NCI-H1048 (cell line): ENCODE measurements at regions not wholly inside any gene's neighbourhood (a gene's known extent, or its start where the extent isn't known, plus 50 kb on each side); places are given as distances from the start of the nearest gene placed in this dataset.

Experiments used
- DNase-seq: peaks from one replicate; lab custom pipeline; 2025; lab: John Stamatoyannopoulos, UW

DNA sequence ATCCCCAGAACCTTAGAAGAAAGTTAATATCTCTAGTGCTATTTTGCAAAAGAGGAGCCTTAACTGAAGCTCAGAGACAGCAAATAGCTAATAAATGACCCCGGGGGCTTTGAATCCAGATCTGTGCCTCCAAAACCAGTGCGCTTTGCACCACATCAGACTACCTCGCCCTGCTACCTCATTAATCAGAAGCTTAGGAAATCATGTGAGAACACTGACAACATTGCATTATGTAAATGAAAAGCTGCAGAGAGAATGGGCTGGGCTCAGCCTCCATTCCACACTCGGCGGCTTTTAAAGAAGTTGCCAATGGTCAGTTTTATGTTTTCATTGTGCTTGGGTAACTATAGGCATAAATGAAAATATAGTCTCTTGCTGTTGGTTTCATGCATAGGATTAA lies 54.0 kb upstream of the STMND1 start:
- no peak for DNase-seq

DNA sequence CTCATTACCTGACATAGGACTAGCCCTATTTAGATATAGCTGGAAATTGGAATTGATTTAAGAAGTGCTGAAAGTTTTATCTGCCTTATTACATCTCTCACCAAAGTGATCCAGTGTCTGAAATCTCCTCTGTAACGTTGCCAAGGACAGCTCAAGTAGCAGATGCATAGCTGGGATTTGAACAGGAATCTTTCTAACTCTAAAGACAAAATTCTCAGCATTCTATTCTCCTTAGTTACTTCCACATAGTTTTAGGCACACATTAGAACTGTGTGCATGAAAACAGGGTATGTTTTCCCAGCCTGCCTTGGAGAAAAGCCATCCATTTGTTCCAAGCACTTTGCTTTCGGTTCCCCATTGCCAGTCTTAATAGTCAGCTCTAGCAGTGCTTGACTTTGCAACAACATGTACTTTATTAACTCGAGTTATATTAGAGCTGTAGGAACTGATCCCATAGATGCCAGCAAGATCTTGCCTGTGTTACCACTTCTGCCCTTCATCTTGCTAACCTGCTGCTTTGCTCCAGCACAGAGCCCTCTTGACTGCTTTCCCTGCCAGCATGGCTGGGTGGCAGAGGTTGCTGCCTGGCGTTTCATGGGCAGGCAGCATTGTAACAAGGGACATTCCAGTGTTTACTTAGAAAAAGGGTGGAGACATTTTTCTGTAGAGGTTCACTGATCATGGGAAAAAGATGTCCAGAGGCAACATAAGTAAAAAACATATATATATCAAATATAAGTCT lies 56.1 kb upstream of the STMND1 start:
- no peak for DNase-seq

- no peak for DNase-seq
Measured at GRCh38 chr6:17043148-17043522, 58.7 kb upstream of the STMND1 start.

- DNase-seq = no peak
Measured at GRCh38 chr6:17042422-17043147, 59.3 kb upstream of the STMND1 start.

DNA sequence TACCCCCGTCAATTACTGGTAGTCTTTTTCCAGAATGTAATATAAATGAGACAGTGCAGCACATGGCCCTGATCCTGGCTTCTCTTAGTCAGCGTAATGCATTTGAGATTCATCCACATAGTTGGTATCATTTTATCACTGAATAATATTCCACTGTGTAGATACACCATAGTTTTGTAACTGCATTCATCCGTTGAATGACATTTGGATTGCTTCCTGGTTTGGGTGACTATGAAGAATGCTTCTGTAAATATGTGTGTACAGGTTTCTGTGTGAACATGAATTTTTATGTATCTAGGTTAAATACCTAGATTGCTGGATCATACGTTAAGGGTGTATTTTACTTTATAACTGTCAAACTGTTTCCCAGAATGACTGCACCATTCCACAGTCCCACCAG lies 62.6 kb upstream of the STMND1 start:
- DNase-seq = no peak

GRCh38 chr6:17038316-17038715 lies 63.5 kb upstream of the STMND1 start:
- DNase-seq = no peak

DNA sequence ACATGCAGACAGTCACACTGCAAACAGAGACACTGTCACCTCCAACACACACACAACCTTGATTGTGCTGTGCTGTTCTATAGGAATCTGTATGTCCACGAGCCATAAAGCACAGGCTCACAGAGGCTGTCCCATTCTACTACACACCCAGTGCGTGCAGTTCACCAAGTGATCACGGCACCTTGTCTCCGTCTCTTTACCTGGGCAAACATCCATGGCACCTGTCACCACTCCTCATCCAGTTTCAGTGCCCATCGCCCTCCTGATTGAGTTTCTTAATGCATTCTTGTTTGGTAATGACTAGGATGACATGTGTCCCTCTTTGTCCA lies 65.8 kb upstream of the STMND1 start:
- no peak for DNase-seq

- DNase-seq = no peak
Measured at GRCh38 chr6:17035257-17036064, 66.4 kb upstream of the STMND1 start.

DNA sequence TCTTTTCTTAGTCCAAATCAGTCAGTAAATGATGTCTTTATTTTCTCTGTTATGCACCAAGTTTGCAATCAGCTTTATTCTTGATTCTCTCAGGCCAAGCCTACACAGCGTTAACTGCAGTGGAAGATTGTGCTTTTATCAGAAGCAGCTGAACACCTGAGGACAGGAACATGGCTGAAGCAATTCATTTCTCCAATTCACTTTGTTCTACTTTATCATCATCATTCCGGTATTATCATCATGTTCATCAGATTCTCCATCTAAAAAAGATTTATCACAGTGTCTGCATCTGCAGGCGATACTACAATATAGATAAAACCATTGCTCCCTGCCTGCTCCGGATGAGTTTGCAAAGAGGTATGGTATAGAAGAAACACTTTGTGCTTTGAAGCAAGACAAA lies 68.1 kb upstream of the STMND1 start:
- no peak for DNase-seq

DNA sequence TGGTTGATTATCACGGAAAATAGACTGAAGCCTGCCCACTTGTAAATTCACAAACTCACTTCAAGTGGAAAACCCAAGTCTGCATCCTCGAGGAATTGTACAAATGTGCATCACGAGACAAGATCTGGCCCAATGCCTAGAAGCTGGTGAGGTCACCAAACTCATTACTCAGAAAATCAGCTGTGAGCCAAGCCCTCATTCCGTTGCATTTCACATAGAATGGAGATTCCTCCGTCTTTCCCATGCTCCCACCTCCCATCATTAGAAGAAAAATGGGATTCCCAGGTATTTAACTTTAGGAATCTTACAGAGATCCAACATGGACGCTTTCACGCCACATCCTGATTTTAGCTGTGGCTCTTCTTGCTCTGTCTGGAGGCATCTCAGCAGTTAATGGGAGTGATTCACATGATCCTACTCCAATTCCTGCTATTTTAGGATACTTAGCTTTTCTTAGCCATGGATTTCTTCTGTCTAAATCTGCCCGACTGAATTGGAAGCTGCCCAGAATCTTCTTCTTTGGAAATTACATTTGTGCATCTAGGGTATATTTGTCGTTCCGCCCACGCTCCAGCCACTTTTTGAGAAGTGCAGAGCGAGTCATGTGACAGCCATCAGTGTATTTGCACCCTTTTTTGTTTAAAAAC lies 68.7 kb upstream of the STMND1 start:
- peak; percentile 38 for DNase-seq

- no peak for DNase-seq
Measured at GRCh38 chr6:17032590-17032987, 69.3 kb upstream of the STMND1 start.

- DNase-seq = no peak
Measured at GRCh38 chr6:17031961-17032360, 69.9 kb upstream of the STMND1 start.

DNA sequence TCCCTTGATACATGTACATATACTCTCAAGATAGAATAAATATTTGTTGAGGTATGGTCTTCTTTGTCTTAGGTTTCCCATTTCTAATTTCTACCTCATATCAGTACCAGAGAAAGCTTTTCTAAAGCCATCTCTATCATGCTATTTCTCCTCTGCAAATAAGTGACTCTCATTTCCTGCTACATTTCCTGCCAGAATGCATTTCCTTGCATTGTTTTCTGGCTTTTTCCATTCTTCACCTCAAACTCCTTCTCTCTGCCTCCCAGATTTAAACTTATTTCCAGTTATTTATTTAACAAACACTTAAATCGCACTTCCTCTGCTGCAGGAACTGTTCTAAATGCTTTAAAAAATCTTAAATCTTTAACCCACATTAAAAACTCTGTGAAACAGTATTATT lies 74.4 kb upstream of the STMND1 start:
- no peak for DNase-seq

DNA sequence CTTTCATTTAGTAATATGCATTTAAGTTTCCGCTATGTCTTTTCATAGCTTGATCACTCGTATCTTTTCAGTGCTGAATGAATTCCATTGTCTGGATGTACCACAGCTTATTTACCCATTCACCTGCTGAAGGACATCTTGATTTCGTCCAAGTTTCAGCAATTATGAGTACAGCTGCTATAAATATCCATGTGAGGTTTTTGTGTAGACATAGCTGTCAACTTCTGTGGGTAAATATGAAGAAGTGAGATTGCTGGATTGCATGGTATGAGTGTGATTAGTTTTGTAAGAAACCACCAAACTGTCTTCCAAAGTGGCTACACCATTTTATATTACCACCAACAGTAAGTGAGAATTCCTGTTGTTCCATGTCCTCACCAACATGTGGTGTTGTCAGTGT lies 79.2 kb upstream of the STMND1 start:
- no peak for DNase-seq

- no peak for DNase-seq
Measured at GRCh38 chr6:17021539-17021889, 80.3 kb upstream of the STMND1 start.

DNA sequence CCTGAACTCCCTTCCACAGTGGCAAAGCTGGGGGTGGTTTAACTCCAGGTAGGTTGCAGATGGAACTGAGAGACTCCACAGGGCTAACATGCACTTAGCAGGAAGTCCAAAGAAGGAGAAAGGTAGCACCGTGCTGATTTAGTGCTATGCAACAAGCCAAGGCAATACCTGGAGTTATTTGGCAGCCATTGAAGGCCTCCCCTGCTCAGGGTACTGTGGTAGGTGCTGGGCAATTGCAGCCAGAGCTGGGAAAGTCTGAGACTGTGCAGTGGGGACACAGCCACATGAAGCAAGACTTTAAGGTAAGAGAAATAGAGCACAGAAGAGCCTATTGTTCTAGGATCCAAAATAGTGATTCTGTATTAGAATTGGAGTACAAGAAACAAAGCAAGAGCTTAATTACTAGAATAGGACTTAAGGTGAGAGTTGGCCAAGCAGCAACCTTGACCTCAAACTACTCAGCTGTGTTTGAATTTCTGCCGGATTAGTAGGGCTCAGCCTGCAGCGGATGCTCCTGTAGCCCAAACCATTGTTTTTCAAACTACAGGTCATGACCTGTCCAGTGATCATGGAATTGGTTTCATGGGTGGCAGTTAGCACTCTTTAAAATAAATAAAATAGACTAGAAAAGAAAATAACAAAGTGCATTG lies 80.8 kb upstream of the STMND1 start:
- DNase-seq = no peak

DNA sequence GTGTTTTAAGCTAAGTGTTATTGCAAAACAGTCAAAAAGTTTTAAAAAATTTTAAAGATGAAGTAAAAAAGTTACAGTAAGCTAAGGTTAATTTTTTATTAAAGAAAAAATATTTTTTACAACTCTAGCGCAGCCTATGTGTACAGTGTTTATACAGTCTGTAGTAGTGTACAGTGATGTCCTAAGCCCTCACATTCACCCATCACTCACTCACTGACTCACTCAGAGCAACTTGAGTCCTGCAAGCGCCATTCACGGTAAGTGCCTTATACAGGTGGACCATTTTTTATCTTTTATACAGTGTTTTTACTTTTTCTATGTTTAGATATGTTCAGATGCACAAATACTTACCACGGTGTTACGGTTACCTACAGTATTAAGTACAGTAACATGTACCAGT lies 83.4 kb upstream of the STMND1 start:
- no peak for DNase-seq

- no peak for DNase-seq
Measured at GRCh38 chr6:17017416-17017815, 84.4 kb upstream of the STMND1 start.

GRCh38 chr6:17015551-17016381 lies 86.1 kb upstream of the STMND1 start:
- DNase-seq = no peak

DNA sequence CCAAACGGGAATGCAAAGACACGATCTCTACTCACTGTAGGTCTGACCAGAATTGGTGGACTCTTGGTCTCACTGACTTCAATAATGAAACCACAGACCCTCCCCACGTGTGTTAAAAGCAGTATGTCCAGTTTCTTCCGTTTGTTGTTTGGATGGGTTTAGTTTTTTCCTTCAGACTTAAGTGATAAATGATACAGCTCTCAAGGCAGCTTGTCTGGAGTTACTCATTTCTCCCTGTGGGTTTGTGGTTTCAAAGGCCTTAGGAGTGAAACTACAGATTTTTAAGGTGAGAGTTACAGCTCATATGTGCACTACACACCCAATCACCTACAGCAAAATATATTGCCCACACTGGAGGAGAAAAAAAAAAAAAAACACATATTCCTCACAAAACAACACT lies 86.7 kb upstream of the STMND1 start:
- no peak for DNase-seq

DNA sequence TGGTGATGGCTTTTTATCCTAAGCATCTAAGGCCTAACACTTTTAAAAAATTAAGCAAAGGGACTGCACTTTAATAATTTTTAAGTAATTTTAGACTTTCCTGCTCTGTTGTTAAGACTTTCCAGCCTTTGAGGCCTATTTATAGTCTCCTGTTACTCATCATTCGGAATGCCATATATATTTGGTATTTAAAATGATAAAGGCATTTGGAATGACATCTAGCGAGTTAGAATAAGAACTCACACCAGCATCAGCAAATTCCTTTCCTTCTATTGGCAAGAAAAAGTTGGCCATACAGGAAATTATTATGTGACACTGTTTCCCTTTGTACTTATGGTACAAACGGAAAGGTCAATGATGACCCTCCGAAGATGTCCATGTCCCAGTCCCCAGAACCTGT lies 88.1 kb upstream of the STMND1 start:
- DNase-seq = no peak
